ENCODE measurements at regions not wholly inside any gene's neighbourhood (a gene's known extent, or its start where the extent isn't known, plus 50 kb on each side); places are given as distances from the start of the nearest gene placed in this dataset.
"Not testable (repeated sequence)": the region's sequence is repeated elsewhere in the genome, so short reads cannot be mapped to it uniquely, and the experiment has no call there.

GRCh38 chr17:74129800-74130199 is 73.7 kb upstream of the RPL38 start:
- not testable (repeated sequence) for DNase-seq

GRCh38 chr17:74130276-74130675 is 73.2 kb upstream of the RPL38 start:
- no peak for DNase-seq

GRCh38 chr17:74130841-74131240 is 72.6 kb upstream of the RPL38 start:
- DNase-seq, result no peak

GRCh38 chr17:74132354-74132753 is 71.1 kb upstream of the RPL38 start:
- no peak for DNase-seq

GRCh38 chr17:74133740-74134139 is 69.7 kb upstream of the RPL38 start:
- no peak for DNase-seq

GRCh38 chr17:74134234-74134633 is 69.2 kb upstream of the RPL38 start:
- not testable (repeated sequence) for DNase-seq

- DNase-seq, result no peak
Observed at GRCh38 chr17:74134991-74135390, 68.5 kb upstream of the RPL38 start.

GRCh38 chr17:74135391-74136167 is 67.9 kb upstream of the RPL38 start:
- DNase-seq, result no peak

GRCh38 chr17:74137416-74137815 is 66.1 kb upstream of the RPL38 start:
- DNase-seq, result no peak

- DNase-seq, result no peak
Observed at GRCh38 chr17:74139120-74139519, 64.4 kb upstream of the RPL38 start.

GRCh38 chr17:74140282-74140681 is 63.2 kb upstream of the RPL38 start:
- DNase-seq, result no peak

GRCh38 chr17:74141612-74142011 is 61.9 kb upstream of the RPL38 start:
- DNase-seq, result no peak

GRCh38 chr17:74143318-74143717 is 60.2 kb upstream of the RPL38 start:
- not testable (repeated sequence) for DNase-seq

GRCh38 chr17:74145756-74146155 is 57.7 kb upstream of the RPL38 start:
- DNase-seq, result no peak

- no peak for DNase-seq
Observed at GRCh38 chr17:74146196-74146595, 57.3 kb upstream of the RPL38 start.

- no peak for DNase-seq
Observed at GRCh38 chr17:74147056-74147835, 56.2 kb upstream of the RPL38 start.

- no peak for DNase-seq
Observed at GRCh38 chr17:74147966-74148365, 55.5 kb upstream of the RPL38 start.

GRCh38 chr17:74148446-74148845 is 55.0 kb upstream of the RPL38 start:
- no peak for DNase-seq

- DNase-seq, result no peak
Observed at GRCh38 chr17:74148901-74149596, 54.4 kb upstream of the RPL38 start.

- no peak for DNase-seq
Observed at GRCh38 chr17:74149597-74150427, 53.7 kb upstream of the RPL38 start.

- no peak for DNase-seq
Observed at GRCh38 chr17:74150428-74151025, 53.0 kb upstream of the RPL38 start.

Data from NK-92 treated with Interleukin-12 subunit alpha and Interleukin-12 subunit beta, amount 100 ng/mL, for 24 hours (cell line).